GM12878 (cell line): ENCODE measurements at regions not wholly inside any gene's neighbourhood (a gene's known extent, or its start where the extent isn't known, plus 50 kb on each side); places are given as distances from the start of the nearest gene placed in this dataset.

Experiments
- ATAC-seq: fragments of 200-7000 bp; cut with Tn5 transposase; 3 replicates; pipeline ENCODE4 v1.9.1; 2020; ENCODE audit warnings: mild to moderate bottlenecking, moderate library complexity
- BruUV-seq: library from RNA; stranded (reverse); fragments of 400-500 nt; replicated peaks from 2 replicates; lab custom pipeline; 2021; lab: Mats Ljungman, UMichigan
- CTCF ChIA-PET: fragments of 300-600 bp; sonication (Branson Sonifier 250); formaldehyde crosslinking; extraction: SDS; loops from one replicate; lab custom pipeline; 2021; ENCODE audit warnings: inconsistent platforms; lab: Yijun Ruan, JAX
- POLR2A ChIA-PET: fragments of 350-600 bp; formaldehyde crosslinking; extraction: SDS; loops from one replicate; lab custom pipeline; 2021; ENCODE audit warnings: inconsistent platforms; lab: Charles Lee
- RAD21 ChIA-PET: fragments of 300-600 bp; sonication (Branson Sonifier 250); formaldehyde crosslinking; loops from one replicate; lab custom pipeline; 2023; ENCODE audit warnings: antibody characterized with exemption; ENCODE audit not compliant: unreplicated experiment; lab: Charles Lee
- SMC1A ChIA-PET: fragments of 300-600 bp; sonication (Branson Sonifier 250); formaldehyde crosslinking; loops from one replicate; lab custom pipeline; 2023; ENCODE audit not compliant: unreplicated experiment, uncharacterized antibody; lab: Charles Lee
- DNase-seq: peaks from one replicate; pipeline ENCODE4 v3.0.0-alpha.2; 2011; ENCODE audit warnings: low read depth, low spot score
- FAIRE-seq: peaks from 3 replicates; lab custom pipeline; 2011; peaks lifted over from hg19 to GRCh38; lab: Jason Lieb, UNC
- H2AFZ ChIP-seq: 2 replicates; pipeline ENCODE4 v1.6.0; 2011; ENCODE audit warnings: low read depth, low read length, control low read depth; ENCODE audit not compliant: control insufficient read depth
- H3K27ac ChIP-seq: 2 replicates; pipeline ENCODE4 v1.5.1; 2011; ENCODE audit warnings: control low read depth; ENCODE audit not compliant: control insufficient read depth, insufficient read depth
- H3K27me3 ChIP-seq, 2 experiments: replicated peaks in 1 of 2; 2 replicates each; pipeline versions ENCODE4 v1.6.0 to v1.6.1; 2011; ENCODE audit warnings: low read length in 1 of 2; ENCODE audit not compliant: control insufficient read depth in 2 of 2, insufficient read depth in 2 of 2
- H3K36me3 ChIP-seq, 2 experiments: 2 replicates each; pipeline ENCODE4 v1.5.1; 2011; ENCODE audit warnings: low read length in 1 of 2; ENCODE audit not compliant: control insufficient read depth in 2 of 2, insufficient read depth in 2 of 2
- H3K4me1 ChIP-seq: 2 replicates; pipeline ENCODE4 v1.6.1; 2011; ENCODE audit warnings: mild to moderate bottlenecking, low read length, moderate library complexity, mixed read lengths; ENCODE audit not compliant: control insufficient read depth, insufficient read depth
- H3K4me2 ChIP-seq: 2 replicates; pipeline ENCODE4 v1.6.0; 2011; ENCODE audit warnings: control low read depth; ENCODE audit not compliant: control insufficient read depth, insufficient read depth
- H3K4me3 ChIP-seq: fragments of 200-600 bp; sonication (generic); 2 replicates; pipeline ENCODE4 v1.5.1; 2016
- H3K79me2 ChIP-seq: 2 replicates; pipeline ENCODE4 v1.6.0; 2011; ENCODE audit warnings: low read length; ENCODE audit not compliant: control insufficient read depth, insufficient read depth
- H3K9ac ChIP-seq: 2 replicates; pipeline ENCODE4 v1.8.0; 2011; ENCODE audit warnings: low read length, control low read depth, mixed read lengths; ENCODE audit not compliant: control insufficient read depth, insufficient read depth
- H3K9me3 ChIP-seq: replicated peaks from 3 replicates; pipeline ENCODE4 v1.5.1; 2011; ENCODE audit warnings: mild to moderate bottlenecking, low read length; ENCODE audit not compliant: control insufficient read depth, insufficient read depth
- H4K20me1 ChIP-seq: 2 replicates; pipeline ENCODE4 v1.6.0; 2011; ENCODE audit not compliant: control insufficient read depth, insufficient read depth
- NFIC ChIP-seq: IDR thresholded peaks from 2 replicates; pipeline ENCODE4 v1.6.1; 2012; ENCODE audit warnings: low read depth, mild to moderate bottlenecking, inconsistent platforms, low read length, moderate library complexity
- RB1 ChIP-seq: fragments of 450-650 bp; formaldehyde crosslinking; IDR thresholded peaks from 2 replicates; pipeline ENCODE4 v1.6.1; 2017; ENCODE audit warnings: mild to moderate bottlenecking, borderline replicate concordance
- SIN3A ChIP-seq: IDR thresholded peaks from 2 replicates; pipeline ENCODE4 v1.6.1; 2012; ENCODE audit warnings: low read depth, low read length, improper control_type of control experiment
- USF2 ChIP-seq: IDR thresholded peaks from 2 replicates; pipeline ENCODE4 v1.6.1; 2011; ENCODE audit warnings: low read depth, low read length, improper control_type of control experiment, borderline replicate concordance
- WGBS: methylation state at CpG from one replicate; pipeline ENCODE4 v1.1.6; 2016; ENCODE audit warnings: low lambda C conversion rate; ENCODE audit not compliant: insufficient replicate concordance, insufficient coverage; ENCODE audit errors: missing lambda C conversion rate; 5-methylcytosine and 5-hydroxymethylcytosine counted together
- in situ Hi-C: fragments of 300-500 bp; cut with MboI; formaldehyde crosslinking; loops from 9 replicates; pipeline ENCODE4 v1.14.3; 2018; ENCODE audit warnings: mixed read lengths
- intact Hi-C: fragments of 100-400 bp; cut with micrococcal nuclease; formaldehyde crosslinking; loops from one replicate; pipeline ENCODE4 v1.14.2; 2022; ENCODE audit not compliant: unreplicated experiment

- BruUV-seq: no TSS peak
- CTCF ChIA-PET: no interaction called here
- Histone ChIP-seq H3K4me1 (no peaks in the 10 kb centered on the region), H3K27me3 (peaks cover 2 to 5% of the 10 kb centered on the region in 2 experiments; a peak in 3 of 4 replicates), H3K36me3 (no peaks in the 10 kb centered on the region), H3K4me3 (no peak overlapping the region), H3K4me2 (no peak overlapping the region), H3K9me3 (no peaks in the 10 kb centered on the region), H4K20me1 (no peaks in the 10 kb centered on the region), H3K79me2 (no peaks in the 10 kb centered on the region), H3K9ac (no peak overlapping the region), H2AFZ (no peak overlapping the region), H3K27ac (no peak overlapping the region)
- 62% methylated on average over 8 of the region's 8 CpGs for WGBS
- DNase-seq (no peak), FAIRE-seq (no peak), ATAC-seq (no peak)
- intact Hi-C loops (no loop called here), in situ Hi-C loops (no loop called here)
- RAD21 ChIA-PET: no interaction called here
- SMC1A ChIA-PET: interaction anchor here (0.5 to 2.1 kb wide), 3 partner anchors 38 to 440 kb away, joined by 3 to 9 read pairs (median 4); no protein-coding TSS in a partner anchor
- no peak for TF ChIP-seq SIN3A
- TF ChIP-seq USF2: no peak
- POLR2A ChIA-PET: interaction anchor here (1.2 kb wide), 1 partner anchor 16 kb away, joined by 3 read pairs; no protein-coding TSS in a partner anchor
Observed at GRCh38 chr6:90440586-90441283, 144.1 kb upstream of the BACH2 start.

GRCh38 chr6:90439586-90439985, 142.9 kb upstream of the BACH2 start:
- Histone ChIP-seq H3K79me2 (no peaks in the 10 kb centered on the region), H3K4me2 (no peak overlapping the region), H2AFZ (no peak overlapping the region), H3K9ac (no peak overlapping the region), H3K4me3 (no peak overlapping the region), H3K27ac (no peak overlapping the region), H4K20me1 (no peaks in the 10 kb centered on the region), H3K27me3 (peaks cover 2 to 5% of the 10 kb centered on the region in 2 experiments; a peak in 3 of 4 replicates), H3K9me3 (no peaks in the 10 kb centered on the region), H3K4me1 (no peaks in the 10 kb centered on the region), H3K36me3 (no peaks in the 10 kb centered on the region)
- TF ChIP-seq RB1: no peak
- TF ChIP-seq NFIC: no peak
- BruUV-seq: no TSS peak
- ATAC-seq: no peak
- ChIA-PET POLR2A (no interaction called here), SMC1A (interaction anchor here (2.1 kb wide), 1 partner anchor 46 kb away, joined by 9 read pairs; no protein-coding TSS in a partner anchor), RAD21 (no interaction called here), CTCF (no interaction called here)
- WGBS: 67% methylated on average over 2 of the region's 2 CpGs
- no peak for FAIRE-seq
- intact Hi-C loops (no loop called here), in situ Hi-C loops (no loop called here)
- no peak for DNase-seq
